Endothelial cell of umbilical vein (primary cell): ENCODE measurements at regions not wholly inside any gene's neighbourhood (a gene's known extent, or its start where the extent isn't known, plus 50 kb on each side); places are given as distances from the start of the nearest gene placed in this dataset.

Experiments
- BruUV-seq: library from RNA; stranded (reverse); fragments of 400-500 nt; replicated peaks from 2 replicates; lab custom pipeline; 2021; lab: Mats Ljungman, UMichigan
- CTCF ChIA-PET: fragments of 300-600, 350-600 bp; sonication (Branson Sonifier 250); formaldehyde crosslinking; loops from one replicate; lab custom pipeline; 2021; ENCODE audit warnings: antibody characterized with exemption, inconsistent platforms; lab: Charles Lee
- POLR2A ChIA-PET: fragments of 300-600, 350-600 bp; sonication (Branson Sonifier 250); formaldehyde crosslinking; loops from one replicate; lab custom pipeline; 2021; ENCODE audit warnings: antibody characterized with exemption, inconsistent platforms; lab: Charles Lee
- DNase-seq: peaks from one replicate; pipeline ENCODE4 v3.0.0-alpha.2; 2011; ENCODE audit warnings: low read depth, low spot score
- FAIRE-seq: peaks from 2 replicates; lab custom pipeline; 2011; peaks lifted over from hg19 to GRCh38; lab: Jason Lieb, UNC
- H2AFZ ChIP-seq: 2 replicates; pipeline ENCODE4 v1.6.0; 2012; ENCODE audit warnings: low read depth, low read length, control low read depth, inconsistent platforms
- H3K27ac ChIP-seq: 2 replicates; pipeline ENCODE4 v1.5.1; 2011; ENCODE audit warnings: low read depth, mild to moderate bottlenecking, control low read depth, low read length, moderate library complexity; ENCODE audit not compliant: insufficient read depth
- H3K27me3 ChIP-seq, 2 experiments: 2 replicates each; pipeline versions ENCODE4 v1.6.0 to v1.6.1; 2011; ENCODE audit warnings: low read length in 2 of 2, mixed read lengths in 1 of 2; ENCODE audit not compliant: control insufficient read depth in 2 of 2, insufficient read depth in 2 of 2
- H3K36me3 ChIP-seq, 2 experiments: 2 replicates in 1 of 2; 3 replicates in 1 of 2; pipeline ENCODE4 v1.5.1; 2011; ENCODE audit warnings: low read length in 2 of 2, mild to moderate bottlenecking in 1 of 2, moderate library complexity in 1 of 2; ENCODE audit not compliant: control insufficient read depth in 2 of 2, insufficient read depth in 2 of 2; ENCODE audit errors: extremely low read depth in 1 of 2
- H3K4me1 ChIP-seq: 3 replicates; pipeline ENCODE4 v1.5.1; 2011; ENCODE audit warnings: mild to moderate bottlenecking, low read length; ENCODE audit not compliant: control insufficient read depth, insufficient read depth; ENCODE audit errors: extremely low read depth
- H3K4me2 ChIP-seq: 2 replicates; pipeline ENCODE4 v1.6.1; 2011; ENCODE audit warnings: low read length, control low read depth, mixed read lengths; ENCODE audit not compliant: insufficient read depth
- H3K4me3 ChIP-seq, 3 experiments: fragments of 200-600 bp in 1 of 3; sonication (generic), shearing (Covaris generic) in 1 of 3; replicated peaks in 1 of 3; 2 replicates each; pipeline ENCODE4 v1.5.1; 2011 to 2016; ENCODE audit warnings: control low read depth in 3 of 3, low read length in 3 of 3, mild to moderate bottlenecking in 2 of 3, inconsistent platforms in 1 of 3, low read depth in 1 of 3, moderate library complexity in 1 of 3; ENCODE audit not compliant: insufficient read depth in 1 of 3
- H3K79me2 ChIP-seq: 2 replicates; pipeline ENCODE4 v1.6.0; 2012; ENCODE audit warnings: low read length, inconsistent platforms; ENCODE audit not compliant: control insufficient read depth, insufficient read depth
- H3K9ac ChIP-seq: replicated peaks from 2 replicates; pipeline ENCODE3; 2011; ENCODE audit warnings: low read length, control low read depth; ENCODE audit not compliant: insufficient read depth; ENCODE audit errors: extremely low read depth
- H3K9me1 ChIP-seq: replicated peaks from 3 replicates; pipeline ENCODE4 v1.6.0; 2011; ENCODE audit warnings: mild to moderate bottlenecking, low read length; ENCODE audit not compliant: control insufficient read depth, insufficient read depth; ENCODE audit errors: extremely low read depth
- H3K9me3 ChIP-seq: replicated peaks from 2 replicates; pipeline ENCODE4 v1.5.1; 2012; ENCODE audit warnings: low read length, inconsistent platforms; ENCODE audit not compliant: control insufficient read depth, insufficient read depth
- H4K20me1 ChIP-seq: replicated peaks from 2 replicates; pipeline ENCODE3; 2011; ENCODE audit warnings: mild to moderate bottlenecking, low read length; ENCODE audit not compliant: control insufficient read depth, insufficient read depth; ENCODE audit errors: extremely low read depth
- CTCF ChIP-seq, 2 donors: IDR thresholded peaks; 1 replicate in 1 of 2; 2 replicates in 1 of 2; pipeline ENCODE4 v1.5.1; 2011; ENCODE audit warnings: low read length in 2 of 2, mild to moderate bottlenecking in 2 of 2, moderate library complexity in 2 of 2, control low read depth in 1 of 2, inconsistent platforms in 1 of 2, low read depth in 1 of 2; ENCODE audit not compliant: insufficient read depth in 1 of 2; ENCODE audit errors: extremely low read depth in 1 of 2
- EZH2 ChIP-seq: IDR thresholded peaks from 2 replicates; pipeline ENCODE4 v1.6.1; 2012; ENCODE audit warnings: borderline replicate concordance, low read depth, mild to moderate bottlenecking, moderate library complexity, low read length, inconsistent platforms; ENCODE audit not compliant: severe bottlenecking
- FOS ChIP-seq: IDR thresholded peaks from 2 replicates; pipeline ENCODE4 v1.6.1; 2011; ENCODE audit warnings: mild to moderate bottlenecking, low read length, moderate library complexity, borderline replicate concordance; ENCODE audit not compliant: insufficient read depth
- GATA2 ChIP-seq: IDR thresholded peaks from 2 replicates; pipeline ENCODE4 v1.7.0; 2011; ENCODE audit warnings: low read depth, mild to moderate bottlenecking, moderate library complexity, mixed read lengths, low read length; ENCODE audit not compliant: insufficient read length, insufficient read depth
- JUN ChIP-seq: IDR thresholded peaks from 2 replicates; pipeline ENCODE4 v1.6.1; 2011; ENCODE audit warnings: borderline replicate concordance, low read depth; ENCODE audit not compliant: insufficient read length, insufficient read depth
- MAX ChIP-seq: IDR thresholded peaks from 2 replicates; pipeline ENCODE4 v1.6.1; 2011; ENCODE audit not compliant: insufficient read depth, insufficient read length
- MYC ChIP-seq: IDR thresholded peaks from one replicate; pipeline ENCODE4 v1.6.1; 2011; ENCODE audit warnings: mild to moderate bottlenecking, low read depth, low read length
- POLR2A ChIP-seq: IDR thresholded peaks from 2 replicates; pipeline ENCODE4 v1.6.1; 2012; ENCODE audit warnings: low read depth, mild to moderate bottlenecking, control low read depth, low read length
- POLR2AphosphoS5 ChIP-seq: IDR thresholded peaks from 2 replicates; pipeline ENCODE4 v1.6.1; 2012; ENCODE audit warnings: low read depth, mild to moderate bottlenecking, control low read depth, low read length, moderate library complexity; ENCODE audit not compliant: insufficient read depth
- dilution Hi-C: fragments of 300-500 bp; cut with MboI; formaldehyde crosslinking; loops from one replicate; pipeline ENCODE4 v1.15.0; 2019; ENCODE audit warnings: low sequenced_read_pairs; ENCODE audit not compliant: extremely low pct_ligation_motif_present
- intact Hi-C: fragments of 100-400 bp; cut with micrococcal nuclease; formaldehyde crosslinking; loops from one replicate; pipeline ENCODE4 v1.10.0; 2022

DNA sequence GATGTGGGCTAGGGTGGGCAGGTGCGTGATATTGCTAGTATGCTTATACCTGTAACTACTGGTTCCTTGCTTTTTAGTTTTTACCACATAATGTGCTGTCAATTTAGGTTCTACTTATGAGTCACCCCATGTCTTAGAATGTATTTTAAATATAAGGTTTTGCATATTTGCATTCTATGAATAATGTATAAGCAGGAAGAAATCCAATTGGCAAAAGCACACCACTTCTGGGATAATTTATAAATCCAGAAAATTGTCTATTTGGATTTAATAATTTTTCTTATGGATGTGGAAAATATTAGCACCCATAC lies 421.6 kb downstream of the PCDH7 start:
- BruUV-seq = no TSS peak
- no peaks in the 10 kb centered on the region for H3K9me3 ChIP-seq
- no peak for FAIRE-seq
- dilution Hi-C loops (no loop called here), intact Hi-C loops (no loop called here)
- no peaks in the 10 kb centered on the region for H3K4me1 ChIP-seq
- no peak overlapping the region for H3K4me3 ChIP-seq
- no peak overlapping the region for H3K27ac ChIP-seq
- ChIA-PET CTCF (no interaction called here), POLR2A (no interaction called here)
- H4K20me1 ChIP-seq = no peaks in the 10 kb centered on the region
- H3K9me1 ChIP-seq = no peaks in the 10 kb centered on the region
- H3K9ac ChIP-seq = no peak overlapping the region
- DNase-seq = no peak
- no peaks in the 10 kb centered on the region for H3K79me2 ChIP-seq
- H2AFZ ChIP-seq = no peak overlapping the region
- TF ChIP-seq POLR2AphosphoS5 (no peak), EZH2 (no peak), JUN (no peak), CTCF (IDR thresholded peaks at IDR 0.05; ENCODE audit: extremely low read depth in 1 of 2, insufficient read depth in 1 of 2, low read depth in 1 of 2, low read length in 2 of 2) (no peak), FOS (no peak), POLR2A (no peak), MAX (no peak), MYC (no peak), GATA2 (no peak)
- no peaks in the 10 kb centered on the region for H3K36me3 ChIP-seq
- no peak overlapping the region for H3K4me2 ChIP-seq
- no peaks in the 10 kb centered on the region for H3K27me3 ChIP-seq
